SH-SY5Y (cell line): ENCODE measurements at regions not wholly inside any gene's neighbourhood (a gene's known extent, or its start where the extent isn't known, plus 50 kb on each side); places are given as distances from the start of the nearest gene placed in this dataset.

Source experiments
- GATA2 ChIP-seq: IDR thresholded peaks from 2 replicates; pipeline ENCODE4 v1.6.1; 2011; ENCODE audit warnings: mild to moderate bottlenecking, low read depth, low read length
- GATA3 ChIP-seq: IDR thresholded peaks from 2 replicates; pipeline ENCODE4 v1.6.1; 2011; ENCODE audit warnings: low read depth, mild to moderate bottlenecking, low read length, moderate library complexity

GRCh38 chr2:120511947-120512710 lies 166.2 kb downstream of the INHBB start:
- TF ChIP-seq GATA2 = no peak
- no peak for TF ChIP-seq GATA3

GRCh38 chr2:120513776-120514357 lies 167.9 kb downstream of the INHBB start:
- TF ChIP-seq GATA3 (no peak), GATA2 (no peak)

- TF ChIP-seq GATA3 (no peak), GATA2 (no peak)
Measured at GRCh38 chr2:120514521-120514920, 168.6 kb downstream of the INHBB start.

GRCh38 chr2:120515759-120516678 lies 170.1 kb downstream of the INHBB start:
- no peak for TF ChIP-seq GATA2
- no peak for TF ChIP-seq GATA3

- no peak for TF ChIP-seq GATA3
- no peak for TF ChIP-seq GATA2
Measured at GRCh38 chr2:120516679-120517314, 170.9 kb downstream of the INHBB start.

GRCh38 chr2:120517751-120518469 lies 172.0 kb downstream of the INHBB start:
- TF ChIP-seq GATA2 = no peak

GRCh38 chr2:120518819-120519218 lies 172.9 kb downstream of the INHBB start:
- no peak for TF ChIP-seq GATA2
- TF ChIP-seq GATA3 = no peak

GRCh38 chr2:120519469-120519868 lies 173.5 kb downstream of the INHBB start:
- no peak for TF ChIP-seq GATA2
- TF ChIP-seq GATA3 = no peak

- no peak for TF ChIP-seq GATA2
- TF ChIP-seq GATA3 = no peak
Measured at GRCh38 chr2:120520454-120520853, 174.5 kb downstream of the INHBB start.

- TF ChIP-seq GATA3 = no peak
- TF ChIP-seq GATA2 = no peak
Measured at GRCh38 chr2:120520929-120521912, 175.3 kb downstream of the INHBB start.

- TF ChIP-seq GATA2 = no peak
- TF ChIP-seq GATA3 = no peak
Measured at GRCh38 chr2:120522151-120522751, 176.3 kb downstream of the INHBB start.

GRCh38 chr2:120523766-120524165 lies 177.8 kb downstream of the INHBB start:
- no peak for TF ChIP-seq GATA3
- TF ChIP-seq GATA2 = no peak
